ENCODE measurements at regions not wholly inside any gene's neighbourhood (a gene's known extent, or its start where the extent isn't known, plus 50 kb on each side); places are given as distances from the start of the nearest gene placed in this dataset.
"Not testable (repeated sequence)": the region's sequence is repeated elsewhere in the genome, so short reads cannot be mapped to it uniquely, and the experiment has no call there.

- Histone ChIP-seq H3K9me2 (replicated peaks; ENCODE audit: low read depth, low read length) (no peaks in the 10 kb centered on the region), H3K4me3 (ENCODE audit: low read length, poor library complexity, severe bottlenecking) (no peak overlapping the region), H2AFZ (ENCODE audit: low read length) (no peak overlapping the region), H3K9ac (ENCODE audit: low read depth, low read length, poor library complexity, severe bottlenecking) (no peak overlapping the region), H3F3A (ENCODE audit: low read depth) (no peaks in the 10 kb centered on the region), H4K20me1 (ENCODE audit: insufficient read depth, low read length, poor library complexity, severe bottlenecking) (no peaks in the 10 kb centered on the region), H3K79me2 (ENCODE audit: insufficient read depth, low read length) (no peaks in the 10 kb centered on the region), H3K9me3 (ENCODE audit: insufficient read depth, low read depth, low read length) (peaks cover 14% of the 10 kb centered on the region; the same call in 1 of the 2 replicates), H3K27me3 (ENCODE audit: insufficient read depth, low read length, poor library complexity, severe bottlenecking) (peaks cover 20% of the 10 kb centered on the region), H3K36me3 (ENCODE audit: insufficient read depth, low read length) (no peaks in the 10 kb centered on the region), H3K4me2 (ENCODE audit: low read depth, low read length, poor library complexity, severe bottlenecking) (no peak overlapping the region), H3K4me1 (ENCODE audit: insufficient read depth, low read length, poor library complexity, severe bottlenecking) (no peaks in the 10 kb centered on the region)
- TF ChIP-seq CTCF (conservative IDR thresholded peaks at IDR 0.05; ENCODE audit: low read length) = no peak
- no peak for TF ChIP-seq EZH2phosphoT487 (IDR thresholded peaks at IDR 0.05; ENCODE audit: borderline replicate concordance)
These were observed 100.1 kb upstream of the UNC5B start for GRCh38 chr10:71112138-71112785.

- H2AFZ ChIP-seq (ENCODE audit: low read length) = no peak overlapping the region
- no peaks in the 10 kb centered on the region for H3F3A ChIP-seq (ENCODE audit: low read depth)
- H3K36me3 ChIP-seq (ENCODE audit: insufficient read depth, low read length) = no peaks in the 10 kb centered on the region
- H3K4me3 ChIP-seq (ENCODE audit: low read length, poor library complexity, severe bottlenecking) = no peak overlapping the region
- TF ChIP-seq EZH2phosphoT487 (IDR thresholded peaks at IDR 0.05; ENCODE audit: borderline replicate concordance) (no peak), CTCF (conservative IDR thresholded peaks at IDR 0.05; ENCODE audit: low read length) (no peak)
- peaks cover 17% of the 10 kb centered on the region; the same call in 1 of the 2 replicates for H3K9me3 ChIP-seq (ENCODE audit: insufficient read depth, low read depth, low read length)
- H3K79me2 ChIP-seq (ENCODE audit: insufficient read depth, low read length) = no peaks in the 10 kb centered on the region
- no peaks in the 10 kb centered on the region for H4K20me1 ChIP-seq (ENCODE audit: insufficient read depth, low read length, poor library complexity, severe bottlenecking)
- peaks cover 8% of the 10 kb centered on the region for H3K27me3 ChIP-seq (ENCODE audit: insufficient read depth, low read length, poor library complexity, severe bottlenecking)
- H3K9ac ChIP-seq (ENCODE audit: low read depth, low read length, poor library complexity, severe bottlenecking) = no peak overlapping the region
- H3K4me1 ChIP-seq (ENCODE audit: insufficient read depth, low read length, poor library complexity, severe bottlenecking) = no peaks in the 10 kb centered on the region
- no peak overlapping the region for H3K4me2 ChIP-seq (ENCODE audit: low read depth, low read length, poor library complexity, severe bottlenecking)
- no peaks in the 10 kb centered on the region for H3K9me2 ChIP-seq (replicated peaks; ENCODE audit: low read depth, low read length)
These were observed 95.9 kb upstream of the UNC5B start for GRCh38 chr10:71116426-71116825.

- H2AFZ ChIP-seq (ENCODE audit: low read length); H3K4me2 ChIP-seq (ENCODE audit: low read depth, low read length, poor library complexity, severe bottlenecking); H3F3A ChIP-seq (ENCODE audit: low read depth); H3K4me1 ChIP-seq (ENCODE audit: insufficient read depth, low read length, poor library complexity, severe bottlenecking); H3K9ac ChIP-seq (ENCODE audit: low read depth, low read length, poor library complexity, severe bottlenecking); H4K20me1 ChIP-seq (ENCODE audit: insufficient read depth, low read length, poor library complexity, severe bottlenecking); H3K36me3 ChIP-seq (ENCODE audit: insufficient read depth, low read length); H3K9me2 ChIP-seq (replicated peaks; ENCODE audit: low read depth, low read length); H3K4me3 ChIP-seq (ENCODE audit: low read length, poor library complexity, severe bottlenecking); H3K79me2 ChIP-seq (ENCODE audit: insufficient read depth, low read length); H3K27me3 ChIP-seq (ENCODE audit: insufficient read depth, low read length, poor library complexity, severe bottlenecking): not testable (repeated sequence)
- peaks cover 17% of the 10 kb centered on the region; the same call in 1 of the 2 replicates for H3K9me3 ChIP-seq (ENCODE audit: insufficient read depth, low read depth, low read length)
These were observed 94.8 kb upstream of the UNC5B start for GRCh38 chr10:71117589-71117988.

- no peak overlapping the region for H2AFZ ChIP-seq (ENCODE audit: low read length)
- no peak overlapping the region for H3K4me2 ChIP-seq (ENCODE audit: low read depth, low read length, poor library complexity, severe bottlenecking)
- H3K4me1 ChIP-seq (ENCODE audit: insufficient read depth, low read length, poor library complexity, severe bottlenecking) = peaks cover 6% of the 10 kb centered on the region
- H3K4me3 ChIP-seq (ENCODE audit: low read length, poor library complexity, severe bottlenecking) = no peak overlapping the region
- no peak for TF ChIP-seq CTCF (conservative IDR thresholded peaks at IDR 0.05; ENCODE audit: low read length)
- no peak for TF ChIP-seq EZH2phosphoT487 (IDR thresholded peaks at IDR 0.05; ENCODE audit: borderline replicate concordance)
- H3K36me3 ChIP-seq (ENCODE audit: insufficient read depth, low read length) = no peaks in the 10 kb centered on the region
- H3K9me3 ChIP-seq (ENCODE audit: insufficient read depth, low read depth, low read length) = peaks cover 3% of the 10 kb centered on the region; the same call in 1 of the 2 replicates
- H4K20me1 ChIP-seq (ENCODE audit: insufficient read depth, low read length, poor library complexity, severe bottlenecking) = no peaks in the 10 kb centered on the region
- no peaks in the 10 kb centered on the region for H3F3A ChIP-seq (ENCODE audit: low read depth)
- no peak overlapping the region for H3K9ac ChIP-seq (ENCODE audit: low read depth, low read length, poor library complexity, severe bottlenecking)
- H3K79me2 ChIP-seq (ENCODE audit: insufficient read depth, low read length) = no peaks in the 10 kb centered on the region
- no peaks in the 10 kb centered on the region for H3K9me2 ChIP-seq (replicated peaks; ENCODE audit: low read depth, low read length)
- peaks cover 6% of the 10 kb centered on the region for H3K27me3 ChIP-seq (ENCODE audit: insufficient read depth, low read length, poor library complexity, severe bottlenecking)
These were observed 89.3 kb upstream of the UNC5B start for GRCh38 chr10:71123023-71123422.

Measured in Loucy (cell line).